Naive thymus-derived CD8-positive, alpha-beta T cell (primary cell): ENCODE measurements at regions not wholly inside any gene's neighbourhood (a gene's known extent, or its start where the extent isn't known, plus 50 kb on each side); places are given as distances from the start of the nearest gene placed in this dataset.
"Not testable (repeated sequence)": the region's sequence is repeated elsewhere in the genome, so short reads cannot be mapped to it uniquely, and the experiment has no call there.

Experiments used
- ATAC-seq, 2 donors: fragments of 150-1000 bp; cut with Tn5 transposase in 1 of 2; sonication (Bioruptor Pico), chemical (Tn5 transposase) in 1 of 2; 1 replicate in 1 of 2; 2 replicates in 1 of 2; pipeline ENCODE4 v1.10.0; 2021; ENCODE audit warnings: mild to moderate bottlenecking in 2 of 2, moderate library complexity in 2 of 2
- POLR2A ChIA-PET: fragments of 350-600 bp; sonication (Branson Sonifier 250); formaldehyde crosslinking; loops from one replicate; lab custom pipeline; 2021; ENCODE audit warnings: antibody characterized with exemption; lab: Charles Lee
- DNase-seq, 10 donors: peaks; one replicate each; pipeline versions ENCODE4 v3.0.0 to v3.0.0-alpha.2; 2020 to 2022
- H3K27ac Mint-ChIP-seq, 10 donors: one replicate each; pipeline ENCODE4 v1.8.0; 2020 to 2022; ENCODE audit warnings: mild to moderate bottlenecking in 10 of 10, mixed read lengths in 10 of 10, moderate library complexity in 4 of 10, inconsistent platforms in 1 of 10
- H3K27me3 Mint-ChIP-seq, 5 donors: one replicate each; pipeline ENCODE4 v1.8.0; 2021 to 2022; ENCODE audit warnings: mixed read lengths in 5 of 5
- H3K36me3 Mint-ChIP-seq, 3 donors: one replicate each; pipeline ENCODE4 v1.8.0; 2020 to 2022; ENCODE audit warnings: mixed read lengths in 3 of 3, mild to moderate bottlenecking in 2 of 3, inconsistent platforms in 1 of 3
- H3K4me1 Mint-ChIP-seq, 4 donors: one replicate each; pipeline ENCODE4 v1.8.0; 2021 to 2022; ENCODE audit warnings: mixed read lengths in 4 of 4
- H3K4me3 Mint-ChIP-seq, 10 donors: one replicate each; pipeline ENCODE4 v1.8.0; 2020 to 2022; ENCODE audit warnings: mild to moderate bottlenecking in 10 of 10, mixed read lengths in 10 of 10, moderate library complexity in 6 of 10, inconsistent platforms in 1 of 10
- H3K9me3 Mint-ChIP-seq, 9 donors: one replicate each; pipeline ENCODE4 v1.8.0; 2020 to 2022; ENCODE audit warnings: mixed read lengths in 9 of 9, mild to moderate bottlenecking in 3 of 9, inconsistent platforms in 1 of 9, moderate library complexity in 1 of 9

DNA sequence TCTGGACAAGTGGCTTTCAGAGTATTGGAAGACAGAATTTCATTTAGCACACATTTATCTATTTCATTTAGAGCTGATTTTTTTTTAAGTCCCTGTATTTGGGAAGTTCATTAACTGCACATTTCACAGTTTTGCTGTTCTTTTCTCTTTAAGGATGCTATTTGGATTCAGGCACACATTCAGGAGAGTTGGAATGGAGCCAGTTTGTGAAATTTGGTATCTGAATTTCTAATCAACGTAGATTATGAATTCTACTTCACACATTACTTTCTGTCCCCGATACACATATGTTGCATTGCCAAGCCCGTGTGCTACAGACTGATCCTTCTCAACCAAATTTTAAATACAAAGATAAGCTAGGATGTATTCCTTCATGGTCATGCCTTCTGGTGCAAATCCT is 503.9 kb downstream of the IRS1 start:
- ATAC-seq (no peak), DNase-seq (no peak)
- peaks cover 2 to 32% (median 13%) of the 10 kb centered on the region in 9 donors for H3K9me3 Mint-ChIP-seq
- H3K4me1 Mint-ChIP-seq = no peaks in the 10 kb centered on the region
- H3K27ac Mint-ChIP-seq = no peak overlapping the region
- peaks cover 0 to 11% (median 0%) of the 10 kb centered on the region in 3 donors for H3K36me3 Mint-ChIP-seq
- POLR2A ChIA-PET = no interaction called here
- peaks cover 7 to 36% (median 10%) of the 10 kb centered on the region in 5 donors for H3K27me3 Mint-ChIP-seq
- H3K4me3 Mint-ChIP-seq = no peak overlapping the region

DNA sequence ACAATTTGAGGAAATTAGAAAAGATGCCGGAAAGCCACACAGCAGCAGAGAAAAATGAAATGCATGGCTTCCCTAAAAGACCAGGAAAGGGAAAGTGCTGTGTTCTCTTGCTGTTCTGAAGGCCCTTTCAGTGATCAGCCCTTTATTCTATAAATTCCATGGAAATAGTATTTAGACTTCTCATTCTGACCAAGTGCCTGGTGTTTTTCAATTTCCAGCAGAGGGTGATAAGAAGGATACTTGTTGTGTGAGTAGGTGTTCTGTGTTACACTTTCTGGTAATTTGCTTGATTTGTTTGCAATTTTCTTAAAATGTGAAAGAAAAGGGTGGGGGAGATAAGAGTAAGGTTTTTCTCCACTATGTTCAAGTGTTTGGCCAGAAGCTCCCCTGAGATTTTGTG is 504.5 kb downstream of the IRS1 start:
- POLR2A ChIA-PET = no interaction called here
- no peak for ATAC-seq
- H3K27ac Mint-ChIP-seq = no peak overlapping the region
- H3K4me3 Mint-ChIP-seq = no peak overlapping the region
- H3K4me1 Mint-ChIP-seq = no peaks in the 10 kb centered on the region
- peaks cover 0 to 12% (median 0%) of the 10 kb centered on the region in 3 donors for H3K36me3 Mint-ChIP-seq
- DNase-seq = no peak
- peaks cover 5 to 35% (median 14%) of the 10 kb centered on the region in 9 donors for H3K9me3 Mint-ChIP-seq
- peaks cover 7 to 36% (median 10%) of the 10 kb centered on the region in 5 donors for H3K27me3 Mint-ChIP-seq

GRCh38 chr2:226291281-226291680 is 508.3 kb downstream of the IRS1 start:
- ATAC-seq, H3K4me3 Mint-ChIP-seq, DNase-seq, H3K4me1 Mint-ChIP-seq, H3K27ac Mint-ChIP-seq, POLR2A ChIA-PET: not testable (repeated sequence)
- Mint-ChIP-seq H3K9me3 (peaks cover 5 to 41% (median 17%) of the 10 kb centered on the region in 9 donors), H3K27me3 (peaks cover 3 to 39% (median 12%) of the 10 kb centered on the region in 5 donors), H3K36me3 (peaks cover 0 to 21% (median 0%) of the 10 kb centered on the region in 3 donors)

- POLR2A ChIA-PET = no interaction called here
- H3K27me3 Mint-ChIP-seq = peaks cover 2 to 31% (median 9%) of the 10 kb centered on the region in 5 donors
- peaks cover 0 to 16% (median 0%) of the 10 kb centered on the region in 3 donors for H3K36me3 Mint-ChIP-seq
- no peak for ATAC-seq
- H3K9me3 Mint-ChIP-seq = peaks cover 0 to 24% (median 16%) of the 10 kb centered on the region in 9 donors
- no peak overlapping the region for H3K27ac Mint-ChIP-seq
- peaks cover 0 to 3% (median 0%) of the 10 kb centered on the region in 4 donors for H3K4me1 Mint-ChIP-seq
- no peak for DNase-seq
- H3K4me3 Mint-ChIP-seq = no peak overlapping the region
Observed at GRCh38 chr2:226286916-226287315, 512.7 kb downstream of the IRS1 start.

DNA sequence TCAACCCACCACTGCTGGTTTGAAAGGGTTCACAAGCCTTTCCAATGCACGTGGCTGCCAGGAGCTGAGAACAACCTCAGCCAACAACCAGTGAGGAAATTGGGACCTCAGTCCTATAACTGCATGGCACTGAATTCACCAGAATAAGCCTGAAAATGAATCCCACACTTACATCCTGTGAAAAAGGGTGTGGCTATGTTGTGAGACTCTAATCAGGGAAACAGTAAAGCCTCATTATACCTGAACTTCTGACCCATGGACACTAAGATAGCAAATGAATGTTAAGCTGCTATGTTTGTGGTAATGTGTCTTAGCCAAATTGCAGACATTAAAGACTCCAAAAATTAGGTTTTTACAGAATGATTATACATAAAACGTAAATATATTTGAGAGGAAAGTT is 515.8 kb downstream of the IRS1 start:
- H3K27me3 Mint-ChIP-seq = peaks cover 7 to 51% (median 11%) of the 10 kb centered on the region in 5 donors
- no peak for ATAC-seq
- no peak for DNase-seq
- no peak overlapping the region for H3K27ac Mint-ChIP-seq
- POLR2A ChIA-PET = no interaction called here
- H3K36me3 Mint-ChIP-seq = peaks cover 0 to 3% (median 0%) of the 10 kb centered on the region in 3 donors
- H3K4me3 Mint-ChIP-seq = no peak overlapping the region
- H3K4me1 Mint-ChIP-seq = peaks cover 0 to 3% (median 0%) of the 10 kb centered on the region in 4 donors
- H3K9me3 Mint-ChIP-seq = peaks cover 0 to 2% (median 0%) of the 10 kb centered on the region in 9 donors

DNA sequence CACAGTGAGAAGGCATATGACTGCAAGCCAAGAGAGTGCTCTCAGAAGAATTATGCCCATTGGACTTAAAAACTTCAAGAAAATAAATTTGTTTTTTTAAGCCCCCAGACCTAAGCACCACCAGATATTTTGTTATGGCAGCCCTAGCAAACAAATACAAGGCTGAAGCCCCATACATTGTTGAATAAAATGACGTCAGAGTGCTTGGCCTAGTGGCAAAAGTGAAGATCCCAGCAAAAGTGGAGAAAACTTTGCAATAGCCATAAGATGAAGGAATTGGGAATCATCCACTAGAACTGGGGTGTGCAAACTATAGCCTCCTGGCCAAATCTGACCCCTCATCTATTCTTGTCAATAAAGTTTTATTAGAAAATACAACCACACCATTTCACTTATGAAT is 517.5 kb downstream of the IRS1 start:
- DNase-seq (no peak), ATAC-seq (no peak)
- Mint-ChIP-seq H3K36me3 (peaks cover 0 to 3% (median 0%) of the 10 kb centered on the region in 3 donors), H3K27me3 (peaks cover 8 to 47% (median 13%) of the 10 kb centered on the region in 5 donors), H3K4me3 (no peak overlapping the region), H3K9me3 (peaks cover 0 to 2% (median 0%) of the 10 kb centered on the region in 9 donors), H3K4me1 (peaks cover 0 to under 1% (median 0%) of the 10 kb centered on the region in 4 donors), H3K27ac (no peak overlapping the region)
- POLR2A ChIA-PET = no interaction called here

GRCh38 chr2:226280136-226280535 is 519.5 kb downstream of the IRS1 start:
- H3K36me3 Mint-ChIP-seq, H3K27ac Mint-ChIP-seq, ATAC-seq, H3K4me1 Mint-ChIP-seq, H3K9me3 Mint-ChIP-seq, DNase-seq, H3K4me3 Mint-ChIP-seq, POLR2A ChIA-PET: not testable (repeated sequence)
- peaks cover 1 to 40% (median 13%) of the 10 kb centered on the region in 5 donors for H3K27me3 Mint-ChIP-seq

- H3K27ac Mint-ChIP-seq = no peak overlapping the region
- ATAC-seq = no peak
- no peak for DNase-seq
- POLR2A ChIA-PET = no interaction called here
- H3K36me3 Mint-ChIP-seq = no peaks in the 10 kb centered on the region
- H3K27me3 Mint-ChIP-seq = peaks cover under 1 to 29% (median 10%) of the 10 kb centered on the region in 5 donors
- no peaks in the 10 kb centered on the region for H3K9me3 Mint-ChIP-seq
- no peak overlapping the region for H3K4me3 Mint-ChIP-seq
- no peaks in the 10 kb centered on the region for H3K4me1 Mint-ChIP-seq
Observed at GRCh38 chr2:226275215-226275614, 524.4 kb downstream of the IRS1 start.

DNA sequence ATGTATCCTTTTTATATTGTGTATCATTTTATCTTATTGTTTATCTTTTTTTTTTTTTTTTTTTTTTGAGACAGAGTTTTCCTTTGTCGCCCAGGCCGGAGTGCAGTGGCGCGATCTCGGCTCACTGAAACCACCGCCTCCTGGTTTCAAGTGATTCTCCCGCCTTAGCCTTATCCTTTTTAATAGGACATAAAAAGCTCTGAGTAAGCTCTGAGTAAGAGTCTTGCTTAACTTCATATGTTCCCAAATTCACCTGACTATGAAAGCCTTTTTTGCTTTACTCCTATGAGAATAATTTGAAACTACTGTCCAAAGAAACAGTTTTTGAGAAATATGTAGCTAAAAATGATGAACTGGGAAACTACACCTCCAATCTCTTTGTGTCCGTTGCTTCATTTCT is 525.5 kb downstream of the IRS1 start:
- POLR2A ChIA-PET = no interaction called here
- Mint-ChIP-seq H3K36me3 (no peaks in the 10 kb centered on the region), H3K4me3 (no peak overlapping the region), H3K4me1 (no peaks in the 10 kb centered on the region), H3K27me3 (peaks cover 8 to 30% (median 12%) of the 10 kb centered on the region in 5 donors), H3K27ac (no peak overlapping the region), H3K9me3 (no peaks in the 10 kb centered on the region)
- DNase-seq (no peak), ATAC-seq (no peak)

- H3K4me3 Mint-ChIP-seq = no peak overlapping the region
- no peak overlapping the region for H3K27ac Mint-ChIP-seq
Observed at GRCh38 chr2:226273440-226273839, 526.2 kb downstream of the IRS1 start.

GRCh38 chr2:226272435-226272834 is 527.2 kb downstream of the IRS1 start:
- DNase-seq (no peak), ATAC-seq (no peak)
- H3K4me1 Mint-ChIP-seq = no peaks in the 10 kb centered on the region
- H3K27me3 Mint-ChIP-seq = peaks cover 9 to 47% (median 14%) of the 10 kb centered on the region in 5 donors
- H3K36me3 Mint-ChIP-seq = no peaks in the 10 kb centered on the region
- POLR2A ChIA-PET = no interaction called here
- H3K4me3 Mint-ChIP-seq = no peak overlapping the region
- no peaks in the 10 kb centered on the region for H3K9me3 Mint-ChIP-seq
- no peak overlapping the region for H3K27ac Mint-ChIP-seq

More at GRCh38 chr2:226273440-226273839, 526.2 kb downstream of the IRS1 start:
- DNase-seq (no peak), ATAC-seq (no peak)
- H3K36me3 Mint-ChIP-seq = no peaks in the 10 kb centered on the region
- POLR2A ChIA-PET = no interaction called here
- H3K27me3 Mint-ChIP-seq = peaks cover 10 to 37% (median 12%) of the 10 kb centered on the region in 5 donors
- H3K4me1 Mint-ChIP-seq = no peaks in the 10 kb centered on the region
- no peaks in the 10 kb centered on the region for H3K9me3 Mint-ChIP-seq

GRCh38 chr2:226270285-226271058 is 529.1 kb downstream of the IRS1 start:
- POLR2A ChIA-PET = no interaction called here
- peaks cover 8 to 37% (median 14%) of the 10 kb centered on the region in 5 donors for H3K27me3 Mint-ChIP-seq
- no peaks in the 10 kb centered on the region for H3K36me3 Mint-ChIP-seq
- no peaks in the 10 kb centered on the region for H3K9me3 Mint-ChIP-seq
- no peaks in the 10 kb centered on the region for H3K4me1 Mint-ChIP-seq
- DNase-seq = no peak
- H3K27ac Mint-ChIP-seq = no peak overlapping the region
- H3K4me3 Mint-ChIP-seq = no peak overlapping the region
- ATAC-seq = no peak

- Mint-ChIP-seq H3K27me3 (peaks cover 9 to 37% (median 17%) of the 10 kb centered on the region in 5 donors), H3K27ac (no peak overlapping the region), H3K4me3 (no peak overlapping the region), H3K36me3 (no peaks in the 10 kb centered on the region), H3K4me1 (no peaks in the 10 kb centered on the region), H3K9me3 (peaks cover 0 to 2% (median 0%) of the 10 kb centered on the region in 9 donors)
- POLR2A ChIA-PET = no interaction called here
- DNase-seq (no peak), ATAC-seq (no peak)
Observed at GRCh38 chr2:226267516-226268289, 531.9 kb downstream of the IRS1 start.
